ENCODE measurements at regions not wholly inside any gene's neighbourhood (a gene's known extent, or its start where the extent isn't known, plus 50 kb on each side); places are given as distances from the start of the nearest gene placed in this dataset.

- Histone ChIP-seq H3K79me2 (ENCODE audit: control insufficient read depth, insufficient read depth, low read length, unreplicated experiment) (no peaks in the 10 kb centered on the region), H3K4me3 (ENCODE audit: low read depth, low read length) (no peak overlapping the region), H3K36me3 (ENCODE audit: insufficient read depth, low read length) (no peaks in the 10 kb centered on the region), H3K4me1 (ENCODE audit: control insufficient read depth, insufficient read depth, low read length, unreplicated experiment) (peaks cover 7% of the 10 kb centered on the region), H3K27me3 (ENCODE audit: insufficient read depth, low read length) (peaks cover 6% of the 10 kb centered on the region), H2AFZ (ENCODE audit: low read length, unreplicated experiment) (no peak overlapping the region), H3K27ac (ENCODE audit: low read depth, low read length) (no peak overlapping the region)
These were observed 87.3 kb downstream of the ARL4C start for GRCh38 chr2:234409590-234409989.

- Histone ChIP-seq H3K36me3 (ENCODE audit: insufficient read depth, low read length) (no peaks in the 10 kb centered on the region), H3K4me3 (ENCODE audit: low read depth, low read length) (no peak overlapping the region), H2AFZ (ENCODE audit: low read length, unreplicated experiment) (no peak overlapping the region), H3K27ac (ENCODE audit: low read depth, low read length) (no peak overlapping the region), H3K79me2 (ENCODE audit: control insufficient read depth, insufficient read depth, low read length, unreplicated experiment) (no peaks in the 10 kb centered on the region), H3K4me1 (ENCODE audit: control insufficient read depth, insufficient read depth, low read length, unreplicated experiment) (no peaks in the 10 kb centered on the region), H3K27me3 (ENCODE audit: insufficient read depth, low read length) (peaks cover 25% of the 10 kb centered on the region)
These were observed 90.8 kb downstream of the ARL4C start for GRCh38 chr2:234406085-234406484.

- peaks cover 28% of the 10 kb centered on the region for H3K27me3 ChIP-seq (ENCODE audit: insufficient read depth, low read length)
- H3K27ac ChIP-seq (ENCODE audit: low read depth, low read length): no peak overlapping the region
- H3K4me3 ChIP-seq (ENCODE audit: low read depth, low read length): no peak overlapping the region
- no peaks in the 10 kb centered on the region for H3K36me3 ChIP-seq (ENCODE audit: insufficient read depth, low read length)
- no peaks in the 10 kb centered on the region for H3K4me1 ChIP-seq (ENCODE audit: control insufficient read depth, insufficient read depth, low read length, unreplicated experiment)
- no peaks in the 10 kb centered on the region for H3K79me2 ChIP-seq (ENCODE audit: control insufficient read depth, insufficient read depth, low read length, unreplicated experiment)
- H2AFZ ChIP-seq (ENCODE audit: low read length, unreplicated experiment): no peak overlapping the region
These were observed 91.4 kb downstream of the ARL4C start for GRCh38 chr2:234405462-234405861.

- no peak overlapping the region for H3K27ac ChIP-seq (ENCODE audit: low read depth, low read length)
- peaks cover 33% of the 10 kb centered on the region for H3K27me3 ChIP-seq (ENCODE audit: insufficient read depth, low read length)
- no peaks in the 10 kb centered on the region for H3K4me1 ChIP-seq (ENCODE audit: control insufficient read depth, insufficient read depth, low read length, unreplicated experiment)
- H3K36me3 ChIP-seq (ENCODE audit: insufficient read depth, low read length): no peaks in the 10 kb centered on the region
- H3K79me2 ChIP-seq (ENCODE audit: control insufficient read depth, insufficient read depth, low read length, unreplicated experiment): no peaks in the 10 kb centered on the region
- no peak overlapping the region for H3K4me3 ChIP-seq (ENCODE audit: low read depth, low read length)
- H2AFZ ChIP-seq (ENCODE audit: low read length, unreplicated experiment): no peak overlapping the region
These were observed 91.9 kb downstream of the ARL4C start for GRCh38 chr2:234404957-234405356.

- Histone ChIP-seq H2AFZ (ENCODE audit: low read length, unreplicated experiment) (no peak overlapping the region), H3K4me3 (ENCODE audit: low read depth, low read length) (no peak overlapping the region), H3K27ac (ENCODE audit: low read depth, low read length) (no peak overlapping the region), H3K27me3 (ENCODE audit: insufficient read depth, low read length) (peaks cover 33% of the 10 kb centered on the region), H3K79me2 (ENCODE audit: control insufficient read depth, insufficient read depth, low read length, unreplicated experiment) (no peaks in the 10 kb centered on the region), H3K4me1 (ENCODE audit: control insufficient read depth, insufficient read depth, low read length, unreplicated experiment) (no peaks in the 10 kb centered on the region), H3K36me3 (ENCODE audit: insufficient read depth, low read length) (no peaks in the 10 kb centered on the region)
These were observed 93.1 kb downstream of the ARL4C start for GRCh38 chr2:234403751-234404150.

- H2AFZ ChIP-seq (ENCODE audit: low read length, unreplicated experiment): no peak overlapping the region
- no peak overlapping the region for H3K4me3 ChIP-seq (ENCODE audit: low read depth, low read length)
- H3K27ac ChIP-seq (ENCODE audit: low read depth, low read length): no peak overlapping the region
- no peaks in the 10 kb centered on the region for H3K36me3 ChIP-seq (ENCODE audit: insufficient read depth, low read length)
- no peaks in the 10 kb centered on the region for H3K4me1 ChIP-seq (ENCODE audit: control insufficient read depth, insufficient read depth, low read length, unreplicated experiment)
- H3K79me2 ChIP-seq (ENCODE audit: control insufficient read depth, insufficient read depth, low read length, unreplicated experiment): no peaks in the 10 kb centered on the region
- H3K27me3 ChIP-seq (ENCODE audit: insufficient read depth, low read length): peaks cover 33% of the 10 kb centered on the region
These were observed 93.8 kb downstream of the ARL4C start for GRCh38 chr2:234403074-234403473.

GRCh38 chr2:234401426-234401825 is 95.5 kb downstream of the ARL4C start:
- no peak overlapping the region for H2AFZ ChIP-seq (ENCODE audit: low read length, unreplicated experiment)
- H3K27me3 ChIP-seq (ENCODE audit: insufficient read depth, low read length): peaks cover 36% of the 10 kb centered on the region
- H3K4me1 ChIP-seq (ENCODE audit: control insufficient read depth, insufficient read depth, low read length, unreplicated experiment): no peaks in the 10 kb centered on the region
- no peaks in the 10 kb centered on the region for H3K79me2 ChIP-seq (ENCODE audit: control insufficient read depth, insufficient read depth, low read length, unreplicated experiment)
- no peak overlapping the region for H3K4me3 ChIP-seq (ENCODE audit: low read depth, low read length)
- no peaks in the 10 kb centered on the region for H3K36me3 ChIP-seq (ENCODE audit: insufficient read depth, low read length)
- H3K27ac ChIP-seq (ENCODE audit: low read depth, low read length): no peak overlapping the region

- Histone ChIP-seq H3K79me2 (ENCODE audit: control insufficient read depth, insufficient read depth, low read length, unreplicated experiment) (no peaks in the 10 kb centered on the region), H2AFZ (ENCODE audit: low read length, unreplicated experiment) (no peak overlapping the region), H3K36me3 (ENCODE audit: insufficient read depth, low read length) (no peaks in the 10 kb centered on the region), H3K4me3 (ENCODE audit: low read depth, low read length) (no peak overlapping the region), H3K27ac (ENCODE audit: low read depth, low read length) (no peak overlapping the region), H3K4me1 (ENCODE audit: control insufficient read depth, insufficient read depth, low read length, unreplicated experiment) (no peaks in the 10 kb centered on the region), H3K27me3 (ENCODE audit: insufficient read depth, low read length) (peaks cover 38% of the 10 kb centered on the region)
These were observed 97.2 kb downstream of the ARL4C start for GRCh38 chr2:234399451-234400246.

- no peak overlapping the region for H2AFZ ChIP-seq (ENCODE audit: low read length, unreplicated experiment)
- H3K27me3 ChIP-seq (ENCODE audit: insufficient read depth, low read length): peaks cover 30% of the 10 kb centered on the region
- H3K4me3 ChIP-seq (ENCODE audit: low read depth, low read length): no peak overlapping the region
- H3K27ac ChIP-seq (ENCODE audit: low read depth, low read length): no peak overlapping the region
- no peaks in the 10 kb centered on the region for H3K79me2 ChIP-seq (ENCODE audit: control insufficient read depth, insufficient read depth, low read length, unreplicated experiment)
- no peaks in the 10 kb centered on the region for H3K36me3 ChIP-seq (ENCODE audit: insufficient read depth, low read length)
- H3K4me1 ChIP-seq (ENCODE audit: control insufficient read depth, insufficient read depth, low read length, unreplicated experiment): no peaks in the 10 kb centered on the region
These were observed 98.3 kb downstream of the ARL4C start for GRCh38 chr2:234398531-234398930.

- Histone ChIP-seq H3K27me3 (ENCODE audit: insufficient read depth, low read length) (peaks cover 19% of the 10 kb centered on the region), H3K27ac (ENCODE audit: low read depth, low read length) (no peak overlapping the region)
These were observed 100.9 kb downstream of the ARL4C start for GRCh38 chr2:234395891-234396420.

GRCh38 chr2:234394450-234394849 is 102.4 kb downstream of the ARL4C start:
- H3K27me3 ChIP-seq (ENCODE audit: insufficient read depth, low read length): peaks cover 11% of the 10 kb centered on the region; the same call in 1 of the 2 replicates
- H3K79me2 ChIP-seq (ENCODE audit: control insufficient read depth, insufficient read depth, low read length, unreplicated experiment): no peaks in the 10 kb centered on the region
- H3K4me3 ChIP-seq (ENCODE audit: low read depth, low read length): no peak overlapping the region
- H2AFZ ChIP-seq (ENCODE audit: low read length, unreplicated experiment): no peak overlapping the region
- no peaks in the 10 kb centered on the region for H3K4me1 ChIP-seq (ENCODE audit: control insufficient read depth, insufficient read depth, low read length, unreplicated experiment)
- H3K36me3 ChIP-seq (ENCODE audit: insufficient read depth, low read length): no peaks in the 10 kb centered on the region
- no peak overlapping the region for H3K27ac ChIP-seq (ENCODE audit: low read depth, low read length)

More at GRCh38 chr2:234395891-234396420, 100.9 kb downstream of the ARL4C start:
- Histone ChIP-seq H3K4me1 (ENCODE audit: control insufficient read depth, insufficient read depth, low read length, unreplicated experiment) (no peaks in the 10 kb centered on the region), H3K4me3 (ENCODE audit: low read depth, low read length) (no peak overlapping the region), H3K79me2 (ENCODE audit: control insufficient read depth, insufficient read depth, low read length, unreplicated experiment) (no peaks in the 10 kb centered on the region), H3K36me3 (ENCODE audit: insufficient read depth, low read length) (no peaks in the 10 kb centered on the region), H2AFZ (ENCODE audit: low read length, unreplicated experiment) (no peak overlapping the region)

Measured in ACC112 (cell line).